Kidney epithelial cell (primary cell): ENCODE measurements at regions not wholly inside any gene's neighbourhood (a gene's known extent, or its start where the extent isn't known, plus 50 kb on each side); places are given as distances from the start of the nearest gene placed in this dataset.
"Not testable (repeated sequence)": the region's sequence is repeated elsewhere in the genome, so short reads cannot be mapped to it uniquely, and the experiment has no call there.

ENCODE experiments used
- DNase-seq: peaks from one replicate; pipeline ENCODE4 v3.0.0-alpha.2; 2010; ENCODE audit warnings: low read depth
- H3K27me3 ChIP-seq: 2 replicates; pipeline ENCODE4 v1.6.0; 2011; ENCODE audit warnings: low read length; ENCODE audit not compliant: control insufficient read depth, insufficient read depth
- H3K36me3 ChIP-seq: 2 replicates; pipeline ENCODE4 v1.5.1; 2011; ENCODE audit warnings: low read length; ENCODE audit not compliant: control insufficient read depth, insufficient read depth
- H3K4me3 ChIP-seq: 2 replicates; pipeline ENCODE4 v1.5.1; 2011; ENCODE audit warnings: low read depth, mild to moderate bottlenecking, control low read depth, low read length
- CTCF ChIP-seq: IDR thresholded peaks from 2 replicates; pipeline ENCODE4 v1.5.1; 2011; ENCODE audit warnings: mild to moderate bottlenecking, moderate library complexity, low read length, control low read depth, inconsistent platforms; ENCODE audit not compliant: insufficient read depth, poor library complexity, severe bottlenecking

DNA sequence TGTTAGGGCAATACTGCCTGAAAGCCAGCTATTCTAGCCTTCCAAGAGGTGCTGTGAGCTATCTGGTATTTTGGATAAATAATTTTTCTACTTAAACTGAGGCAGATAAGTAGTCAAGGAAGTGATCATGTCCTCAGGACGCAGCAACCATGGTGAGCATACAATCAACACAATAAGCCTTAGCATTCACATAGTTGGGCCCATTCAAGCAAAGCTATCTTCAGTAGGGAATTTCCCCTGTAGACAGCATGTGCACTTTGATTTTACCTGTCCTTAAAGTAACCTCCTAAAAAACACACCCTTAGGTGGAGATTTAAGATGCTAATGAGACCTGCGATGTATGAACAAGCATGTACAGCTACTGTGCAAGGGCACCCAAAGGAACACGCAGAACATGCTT is 76.2 kb upstream of the HCN1 start:
- Histone ChIP-seq H3K4me3 (no peak overlapping the region), H3K36me3 (no peaks in the 10 kb centered on the region), H3K27me3 (no peaks in the 10 kb centered on the region)
- no peak for DNase-seq
- no peak for TF ChIP-seq CTCF

DNA sequence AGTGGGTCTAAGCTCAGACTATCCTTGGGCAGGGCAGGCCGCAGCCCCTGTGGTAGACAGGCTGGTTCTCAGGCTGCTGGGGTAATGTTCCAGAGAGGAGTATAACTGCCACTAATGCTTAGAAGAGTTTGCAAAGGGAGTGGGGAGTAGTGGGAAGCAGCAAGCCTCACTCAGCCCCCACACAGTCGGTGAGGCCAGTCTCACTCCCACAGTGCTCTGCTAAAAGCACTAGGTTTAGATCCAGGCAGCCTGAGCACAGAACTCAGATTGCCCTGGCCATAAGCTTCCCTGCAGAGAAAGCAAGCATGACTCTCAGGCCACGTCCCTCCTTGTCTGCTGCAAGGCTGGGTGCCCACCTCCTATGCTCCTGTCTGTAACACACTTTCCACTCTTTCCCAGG is 69.4 kb upstream of the HCN1 start:
- no peak for TF ChIP-seq CTCF
- Histone ChIP-seq H3K27me3 (no peaks in the 10 kb centered on the region), H3K4me3 (no peak overlapping the region), H3K36me3 (no peaks in the 10 kb centered on the region)
- no peak for DNase-seq

GRCh38 chr5:45750574-45750973 is 54.4 kb upstream of the HCN1 start:
- no peak for TF ChIP-seq CTCF
- H3K27me3 ChIP-seq: no peaks in the 10 kb centered on the region
- H3K36me3 ChIP-seq: no peaks in the 10 kb centered on the region
- no peak for DNase-seq
- H3K4me3 ChIP-seq: no peak overlapping the region

DNA sequence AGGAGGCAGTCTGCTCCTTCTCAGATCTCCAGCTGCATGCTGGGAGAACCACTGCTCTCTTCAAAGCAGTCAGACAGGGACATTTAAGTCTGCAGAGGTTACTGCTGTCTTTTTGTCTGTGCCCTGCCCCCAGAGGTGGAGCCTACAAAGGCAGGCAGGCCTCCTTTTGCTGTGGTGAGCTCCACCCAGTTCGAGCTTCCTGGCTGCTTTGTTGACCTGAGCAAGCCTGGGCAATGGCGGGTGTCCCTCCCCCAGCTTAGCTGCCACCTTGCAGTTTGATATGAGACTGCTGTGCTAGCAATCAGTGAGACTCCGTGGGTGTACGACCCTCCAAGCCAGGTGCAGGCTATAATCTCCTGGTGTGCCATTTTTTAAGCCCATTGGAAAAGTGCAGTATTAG is 52.3 kb upstream of the HCN1 start:
- not testable (repeated sequence) for H3K4me3 ChIP-seq, H3K36me3 ChIP-seq, H3K27me3 ChIP-seq, DNase-seq
